Spleen (tissue), 7 donors: ENCODE measurements at regions not wholly inside any gene's neighbourhood (a gene's known extent, or its start where the extent isn't known, plus 50 kb on each side); places are given as distances from the start of the nearest gene placed in this dataset.

Source experiments
- CTCF ChIP-seq, 11 experiments: fragments of 200-600 bp in 7 of 11; fragments of 450-650 bp in 4 of 11; sonication (generic) in 4 of 11; IDR thresholded peaks in 8 of 11; conservative IDR thresholded peaks in 3 of 11; 1 replicate in 7 of 11; 2 replicates in 4 of 11; pipeline versions ENCODE4 v1.4.0 to v1.8.0; 2016 to 2021; ENCODE audit warnings: antibody characterized with exemption in 11 of 11, inconsistent platforms in 4 of 11, mild to moderate bottlenecking in 1 of 11
- POLR2A ChIP-seq, 3 donors: fragments of 450-650 bp; IDR thresholded peaks; one replicate each; pipeline ENCODE4 v1.5.1; 2017; ENCODE audit warnings: antibody characterized with exemption in 3 of 3, mild to moderate bottlenecking in 1 of 3
- donor health status: DM: no; HTN: no; CAD: no; lungs with moderate emphysema.
- donor health status: DM: no; HTN: no; CAD: no.
- donor health status: DM: no; HTN: no; CAD: no.

GRCh38 chr3:164401923-164402322 is 676.4 kb downstream of the SI start:
- TF ChIP-seq CTCF (IDR thresholded peaks at IDR 0.05 in 8 of 11, conservative IDR thresholded peaks at IDR 0.05 in 3 of 11) (no peak), POLR2A (IDR thresholded peaks at IDR 0.05) (no peak)
